ENCODE measurements at regions not wholly inside any gene's neighbourhood (a gene's known extent, or its start where the extent isn't known, plus 50 kb on each side); places are given as distances from the start of the nearest gene placed in this dataset.

DNA sequence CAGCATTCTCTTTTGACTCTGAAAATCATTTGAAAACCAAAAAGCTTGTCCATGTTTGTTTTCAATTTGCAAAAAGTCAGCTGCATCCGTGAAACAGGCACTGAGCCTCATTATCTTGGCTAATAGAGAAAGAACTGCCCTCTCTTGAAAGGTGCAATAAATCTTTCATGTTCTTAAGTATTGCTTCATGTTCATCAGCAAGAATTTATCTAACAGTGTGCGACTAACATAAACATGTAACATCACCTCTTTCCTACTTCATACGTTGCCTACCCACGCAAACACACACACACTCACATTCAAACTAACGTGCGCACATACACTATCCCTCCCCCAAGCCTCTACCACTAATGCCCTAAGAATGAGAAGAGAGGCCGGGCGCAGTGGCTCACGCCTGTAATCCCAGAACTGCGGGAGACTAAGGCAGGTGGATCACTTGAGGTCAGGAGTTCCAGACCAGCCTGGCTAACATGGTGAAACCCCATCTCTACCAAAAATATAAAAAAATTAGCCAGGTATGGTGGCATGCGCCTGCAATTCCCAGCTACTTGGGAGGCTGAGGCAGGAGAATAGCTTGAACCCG lies 629.7 kb upstream of the ZNF608 start:
- intact Hi-C loops (cut with DNase I) = no loop called here

DNA sequence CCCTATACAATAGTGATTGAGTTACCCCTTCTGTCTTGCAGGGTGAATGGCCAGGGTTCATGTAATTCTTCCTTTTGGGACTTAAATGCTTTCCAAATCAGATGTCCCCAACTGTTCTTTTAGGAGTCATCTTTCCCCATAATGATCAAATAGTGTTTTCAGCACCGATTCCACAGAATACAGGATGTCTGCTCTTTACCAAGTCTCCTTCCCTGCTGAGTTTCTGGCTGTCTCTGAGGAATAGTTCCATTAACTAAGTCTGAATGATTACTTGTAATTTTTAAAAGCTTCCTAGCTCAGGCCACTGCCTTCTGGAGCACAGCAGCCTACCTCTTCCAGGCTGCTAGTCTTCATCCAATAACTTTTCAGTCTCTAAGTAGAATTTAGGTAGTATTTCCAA lies 630.7 kb upstream of the ZNF608 start:
- Histone ChIP-seq H3K27ac (no peak overlapping the region), H3K27me3 (no peaks in the 10 kb centered on the region), H3K4me1 (replicated peaks in 1 of 2) (no peaks in the 10 kb centered on the region), H3K36me3 (replicated peaks in 1 of 2) (no peaks in the 10 kb centered on the region), H3K9me3 (replicated peaks in 1 of 3) (no peaks in the 10 kb centered on the region), H3K4me3 (no peak overlapping the region)
- intact Hi-C loops (cut with DNase I) = no loop called here
- no peak for TF ChIP-seq POLR2A (IDR thresholded peaks at IDR 0.05)
- TF ChIP-seq, protein P1, sequence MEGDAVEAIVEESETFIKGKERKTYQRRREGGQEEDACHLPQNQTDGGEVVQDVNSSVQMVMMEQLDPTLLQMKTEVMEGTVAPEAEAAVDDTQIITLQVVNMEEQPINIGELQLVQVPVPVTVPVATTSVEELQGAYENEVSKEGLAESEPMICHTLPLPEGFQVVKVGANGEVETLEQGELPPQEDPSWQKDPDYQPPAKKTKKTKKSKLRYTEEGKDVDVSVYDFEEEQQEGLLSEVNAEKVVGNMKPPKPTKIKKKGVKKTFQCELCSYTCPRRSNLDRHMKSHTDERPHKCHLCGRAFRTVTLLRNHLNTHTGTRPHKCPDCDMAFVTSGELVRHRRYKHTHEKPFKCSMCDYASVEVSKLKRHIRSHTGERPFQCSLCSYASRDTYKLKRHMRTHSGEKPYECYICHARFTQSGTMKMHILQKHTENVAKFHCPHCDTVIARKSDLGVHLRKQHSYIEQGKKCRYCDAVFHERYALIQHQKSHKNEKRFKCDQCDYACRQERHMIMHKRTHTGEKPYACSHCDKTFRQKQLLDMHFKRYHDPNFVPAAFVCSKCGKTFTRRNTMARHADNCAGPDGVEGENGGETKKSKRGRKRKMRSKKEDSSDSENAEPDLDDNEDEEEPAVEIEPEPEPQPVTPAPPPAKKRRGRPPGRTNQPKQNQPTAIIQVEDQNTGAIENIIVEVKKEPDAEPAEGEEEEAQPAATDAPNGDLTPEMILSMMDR (IDR thresholded peaks at IDR 0.05) = no peak
- DNase-seq = no peak
- 81 to 97% (median 87%) methylated on average over 1 of the region's 1 CpG for WGBS, 4 donors

More for the DNA sequence above, 629.7 kb upstream of the ZNF608 start:
- H3K27me3 ChIP-seq = no peaks in the 10 kb centered on the region
- 78 to 84% (median 82%) methylated on average over 12 of the region's 12 CpGs for WGBS, 4 donors
- no peaks in the 10 kb centered on the region for H3K9me3 ChIP-seq (replicated peaks in 1 of 3)
- DNase-seq = no peak
- H3K27ac ChIP-seq = no peak overlapping the region
- H3K36me3 ChIP-seq (replicated peaks in 1 of 2) = no peaks in the 10 kb centered on the region
- H3K4me3 ChIP-seq = no peak overlapping the region
- TF ChIP-seq, protein P1 (IDR thresholded peaks at IDR 0.05) = no peak
- TF ChIP-seq POLR2A (IDR thresholded peaks at IDR 0.05) = no peak
- H3K4me1 ChIP-seq (replicated peaks in 1 of 2) = no peaks in the 10 kb centered on the region

DNA sequence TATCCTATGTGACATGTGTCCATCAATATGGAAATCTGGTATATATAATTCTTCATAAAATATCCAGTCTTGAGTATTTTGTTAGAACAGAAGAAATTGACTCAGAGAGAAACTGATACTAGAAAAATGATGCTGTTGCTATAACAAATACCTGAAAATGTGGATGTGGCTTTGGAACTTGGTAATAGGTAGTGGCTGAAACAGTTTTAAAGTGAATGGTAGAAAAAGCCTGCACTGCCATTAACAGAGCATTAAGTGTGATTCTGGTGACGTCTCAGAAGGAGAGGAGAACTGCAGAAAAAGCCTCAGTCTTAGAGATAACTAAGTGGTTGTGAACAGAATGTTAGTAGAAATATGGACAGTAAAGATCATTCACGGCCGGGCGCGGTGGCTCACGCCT lies 634.9 kb upstream of the ZNF608 start:
- Histone ChIP-seq H3K27me3 (no peaks in the 10 kb centered on the region), H3K4me3 (no peak overlapping the region), H3K9me3 (replicated peaks in 1 of 3) (no peaks in the 10 kb centered on the region), H3K27ac (no peak overlapping the region), H3K4me1 (replicated peaks in 1 of 2) (no peaks in the 10 kb centered on the region), H3K36me3 (replicated peaks in 1 of 2) (no peaks in the 10 kb centered on the region)
- 44 to 99% (median 90%) methylated on average over 2 to 6 of the region's 6 CpGs for WGBS, 4 donors
- TF ChIP-seq, protein P1 (IDR thresholded peaks at IDR 0.05) = no peak
- TF ChIP-seq POLR2A (IDR thresholded peaks at IDR 0.05) = no peak
- intact Hi-C loops (cut with DNase I) = no loop called here
- no peak for DNase-seq

GRCh38 chr5:125384071-125384470 lies 637.6 kb upstream of the ZNF608 start:
- no peak for DNase-seq
- no peaks in the 10 kb centered on the region for H3K27me3 ChIP-seq
- H3K36me3 ChIP-seq (replicated peaks in 1 of 2) = no peaks in the 10 kb centered on the region
- TF ChIP-seq POLR2A (IDR thresholded peaks at IDR 0.05) = no peak
- TF ChIP-seq, protein P1 (IDR thresholded peaks at IDR 0.05) = no peak
- no peaks in the 10 kb centered on the region for H3K9me3 ChIP-seq (replicated peaks in 1 of 3)
- WGBS, 4 donors = 78 to 95% (median 94%) methylated on average over 1 of the region's 1 CpG
- no peak overlapping the region for H3K27ac ChIP-seq
- intact Hi-C loops (cut with DNase I) = no loop called here
- H3K4me1 ChIP-seq (replicated peaks in 1 of 2) = no peaks in the 10 kb centered on the region
- H3K4me3 ChIP-seq = no peak overlapping the region
